HG02840 (cell line): ENCODE measurements at regions not wholly inside any gene's neighbourhood (a gene's known extent, or its start where the extent isn't known, plus 50 kb on each side); places are given as distances from the start of the nearest gene placed in this dataset.
"Not testable (repeated sequence)": the region's sequence is repeated elsewhere in the genome, so short reads cannot be mapped to it uniquely, and the experiment has no call there.

Source experiments
- ATAC-seq: cut with Tn5 transposase; IDR thresholded peaks from one replicate; pipeline ENCODE4 v1.9.1; 2021; ENCODE audit warnings: mild to moderate bottlenecking, moderate library complexity, moderate number of reproducible peaks; ENCODE audit not compliant: unreplicated experiment, low FRiP score

DNA sequence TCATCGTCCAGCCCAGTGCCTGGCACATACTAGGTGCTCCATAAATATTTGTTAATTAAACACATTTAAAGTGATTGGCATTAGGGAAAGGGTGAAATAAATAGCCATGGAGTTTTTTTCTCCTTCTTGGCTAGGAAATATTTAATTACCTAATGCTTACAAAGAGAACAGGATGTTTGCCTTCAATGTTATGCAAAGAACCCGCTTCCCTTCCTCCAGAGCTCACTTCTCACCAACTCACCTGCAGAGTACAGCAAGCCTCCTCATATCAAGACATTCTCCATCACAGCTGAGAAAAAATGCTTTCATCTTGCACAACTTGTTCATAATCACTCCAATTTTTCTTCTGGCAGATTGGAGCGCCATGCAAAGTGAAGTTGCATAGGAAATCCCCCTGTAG is 161.7 kb upstream of the STK32A start:
- ATAC-seq: no peak

- no peak for ATAC-seq
Observed at GRCh38 chr5:147075187-147075586, 159.6 kb upstream of the STK32A start.

- no peak for ATAC-seq
Observed at GRCh38 chr5:147080391-147080790, 154.4 kb upstream of the STK32A start.

GRCh38 chr5:147081311-147081764 is 153.5 kb upstream of the STK32A start:
- no peak for ATAC-seq

DNA sequence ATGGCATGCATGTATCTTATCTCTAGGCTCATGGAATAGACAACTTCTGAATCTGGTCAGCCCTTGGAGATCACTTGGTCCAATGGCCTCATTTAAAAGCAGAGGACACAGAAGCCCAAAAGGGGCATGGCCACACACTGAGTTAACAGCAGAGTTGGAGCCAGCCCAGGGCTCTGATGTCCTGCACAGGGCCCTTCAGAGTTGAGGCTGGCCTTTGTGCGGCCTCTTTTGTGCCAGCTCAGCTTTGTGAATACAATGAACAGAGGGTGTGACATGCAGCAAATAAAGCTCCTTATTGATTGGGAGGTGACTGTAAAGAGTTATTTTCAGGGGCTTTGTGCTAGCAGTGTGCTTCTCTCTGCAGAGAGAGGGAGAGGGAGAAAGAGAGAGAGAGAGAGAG is 150.1 kb upstream of the STK32A start:
- ATAC-seq: no peak

GRCh38 chr5:147085409-147085808 is 149.4 kb upstream of the STK32A start:
- ATAC-seq: no peak

- ATAC-seq: no peak
Observed at GRCh38 chr5:147092044-147092443, 142.8 kb upstream of the STK32A start.

GRCh38 chr5:147093138-147093537 is 141.7 kb upstream of the STK32A start:
- no peak for ATAC-seq

DNA sequence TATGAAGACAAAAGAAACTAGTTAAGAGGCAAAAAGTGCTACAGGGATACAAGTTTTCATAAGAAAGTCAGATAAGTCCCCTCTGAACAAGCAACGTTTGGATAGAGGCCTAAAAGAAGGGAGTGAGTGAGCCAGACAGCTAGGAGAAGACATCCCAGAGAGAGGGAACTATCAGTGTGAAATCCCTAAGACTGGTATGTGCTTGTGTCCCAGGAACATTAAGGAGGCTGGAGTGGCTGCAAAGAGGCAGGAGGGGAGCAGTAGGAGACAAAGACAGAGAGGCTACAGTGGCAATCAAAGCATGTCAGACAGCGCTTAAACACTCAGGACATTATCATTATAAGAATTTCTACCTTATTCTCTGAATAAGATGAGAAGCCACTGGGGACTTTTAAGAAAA is 139.1 kb upstream of the STK32A start:
- ATAC-seq: no peak

- no peak for ATAC-seq
Observed at GRCh38 chr5:147098233-147098790, 136.5 kb upstream of the STK32A start.

GRCh38 chr5:147101659-147102369 is 133.0 kb upstream of the STK32A start:
- no peak for ATAC-seq

DNA sequence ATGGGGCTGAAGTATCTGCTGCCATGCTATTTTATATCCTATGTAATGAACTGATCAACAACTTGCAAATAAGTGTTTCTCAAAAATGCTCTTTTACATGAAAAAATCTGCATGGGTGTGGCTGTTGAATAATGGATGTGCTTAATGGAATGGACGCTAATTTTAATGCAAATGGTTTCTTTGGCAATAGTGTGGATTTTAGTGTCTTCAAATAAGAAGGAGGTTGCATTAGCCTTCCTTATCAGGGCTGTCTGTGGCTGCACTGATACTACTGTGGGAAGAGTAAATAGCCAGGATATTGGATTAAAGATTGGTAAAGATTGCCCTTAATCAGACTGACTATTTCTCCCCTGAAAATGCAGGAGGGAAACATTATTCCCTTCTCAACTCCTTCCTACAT is 121.9 kb upstream of the STK32A start:
- ATAC-seq: no peak

DNA sequence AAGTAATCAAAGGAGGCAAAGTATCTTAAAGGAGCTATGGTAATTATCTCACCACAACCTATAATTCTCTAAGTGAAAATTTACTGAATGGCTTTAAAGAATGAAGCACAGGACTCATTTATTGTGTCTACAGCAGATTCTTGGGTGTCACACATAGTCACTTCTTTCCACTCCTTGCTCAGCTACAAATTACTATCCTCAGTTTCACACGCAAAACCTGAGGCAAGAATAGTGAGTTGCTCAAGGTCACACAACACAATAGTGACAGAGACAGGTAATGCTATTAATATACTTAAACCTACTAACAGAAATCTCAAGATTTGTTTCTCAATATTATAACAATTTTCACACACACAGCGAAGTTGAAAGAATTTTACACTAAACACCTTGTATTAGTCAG is 120.9 kb upstream of the STK32A start:
- ATAC-seq: no peak

GRCh38 chr5:147139759-147140158 is 95.1 kb upstream of the STK32A start:
- not testable (repeated sequence) for ATAC-seq

GRCh38 chr5:147140558-147140957 is 94.3 kb upstream of the STK32A start:
- no peak for ATAC-seq

- not testable (repeated sequence) for ATAC-seq
Observed at GRCh38 chr5:147141580-147141979, 93.2 kb upstream of the STK32A start.

- no peak for ATAC-seq
Observed at GRCh38 chr5:147143215-147143614, 91.6 kb upstream of the STK32A start.

DNA sequence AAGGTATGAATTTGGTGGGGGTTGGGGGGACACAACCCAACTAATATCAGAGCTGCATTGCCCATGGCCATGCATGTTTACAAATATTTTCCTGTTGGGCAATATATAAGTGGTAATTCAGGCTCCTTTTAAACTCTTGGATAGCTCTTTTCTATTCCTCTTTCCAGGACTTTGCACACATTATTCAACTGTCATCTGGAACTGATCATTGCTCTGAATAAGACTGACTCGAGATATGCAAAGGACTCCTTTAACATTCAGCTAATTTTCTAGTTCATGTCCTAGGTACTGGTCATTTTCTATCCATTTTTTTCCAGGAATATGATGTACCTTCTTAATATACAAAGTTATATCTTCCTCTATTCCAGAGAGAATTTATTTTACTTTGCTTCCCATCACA is 89.5 kb upstream of the STK32A start:
- no peak for ATAC-seq

GRCh38 chr5:147148715-147149114 is 86.1 kb upstream of the STK32A start:
- no peak for ATAC-seq

DNA sequence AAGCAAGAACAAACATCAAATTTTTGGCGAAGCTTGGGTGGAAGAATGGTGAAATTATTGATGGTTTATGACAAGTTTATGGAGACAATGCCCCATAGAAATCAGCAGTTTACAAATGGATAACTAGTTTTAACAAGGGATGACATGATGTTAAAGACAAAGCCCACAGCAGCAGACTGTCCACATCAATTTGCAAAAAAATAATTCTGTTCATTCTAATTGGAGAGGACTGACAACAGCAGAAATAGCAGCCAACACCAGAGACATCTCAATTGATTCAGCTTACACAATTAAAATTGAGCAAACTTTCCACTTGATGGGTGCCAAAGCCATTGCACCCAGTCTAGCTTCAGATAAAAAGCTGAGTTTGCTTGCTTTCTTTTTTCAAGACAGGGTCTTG is 82.7 kb upstream of the STK32A start:
- ATAC-seq: no peak

DNA sequence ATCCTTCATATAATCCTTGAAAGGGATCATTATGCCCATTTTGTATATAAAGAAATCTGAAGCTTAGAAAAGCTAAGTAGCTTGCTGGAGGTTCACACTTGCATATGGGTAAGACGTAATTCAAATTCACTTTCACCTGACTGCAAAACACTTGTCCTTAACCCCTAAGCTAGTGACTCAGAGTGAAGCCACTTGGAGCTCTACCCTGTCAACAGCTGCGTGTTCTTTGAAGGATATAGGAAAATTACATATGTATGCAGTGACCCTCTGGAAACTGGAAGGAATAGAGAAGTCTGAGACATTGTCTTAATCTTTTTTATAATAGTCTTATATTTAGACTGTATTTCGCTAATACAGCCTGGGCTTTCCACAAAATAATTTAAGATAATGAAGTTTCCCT is 80.0 kb upstream of the STK32A start:
- no peak for ATAC-seq

DNA sequence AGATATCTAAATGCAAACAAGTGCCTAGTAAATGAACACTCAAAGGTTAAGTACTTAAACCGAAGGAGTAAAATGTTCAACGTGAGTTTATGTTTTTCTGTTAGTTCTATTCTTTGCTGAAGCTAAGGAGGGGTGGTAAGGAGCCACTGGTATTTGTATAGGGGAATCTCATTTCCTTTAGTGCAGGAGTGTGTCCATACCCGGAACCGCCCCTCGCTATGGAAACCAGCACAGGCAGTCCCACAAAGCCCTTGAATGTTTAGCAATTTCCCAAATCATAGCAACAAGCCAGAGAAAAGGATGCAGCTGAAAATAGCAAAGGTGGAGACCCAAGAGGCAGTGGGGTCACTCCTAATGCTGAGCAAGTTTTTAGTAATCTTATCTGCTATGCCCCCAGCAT is 78.8 kb upstream of the STK32A start:
- no peak for ATAC-seq
